Naive thymus-derived CD8-positive, alpha-beta T cell (primary cell): ENCODE measurements at regions not wholly inside any gene's neighbourhood (a gene's known extent, or its start where the extent isn't known, plus 50 kb on each side); places are given as distances from the start of the nearest gene placed in this dataset.

Experiments used
- ATAC-seq, 2 donors: fragments of 150-1000 bp; cut with Tn5 transposase in 1 of 2; sonication (Bioruptor Pico), chemical (Tn5 transposase) in 1 of 2; 1 replicate in 1 of 2; 2 replicates in 1 of 2; pipeline ENCODE4 v1.10.0; 2021; ENCODE audit warnings: mild to moderate bottlenecking in 2 of 2, moderate library complexity in 2 of 2
- POLR2A ChIA-PET: fragments of 350-600 bp; sonication (Branson Sonifier 250); formaldehyde crosslinking; loops from one replicate; lab custom pipeline; 2021; ENCODE audit warnings: antibody characterized with exemption; lab: Charles Lee
- DNase-seq, 10 donors: peaks; one replicate each; pipeline versions ENCODE4 v3.0.0 to v3.0.0-alpha.2; 2020 to 2022
- H3K27ac Mint-ChIP-seq, 10 donors: one replicate each; pipeline ENCODE4 v1.8.0; 2020 to 2022; ENCODE audit warnings: mild to moderate bottlenecking in 10 of 10, mixed read lengths in 10 of 10, moderate library complexity in 4 of 10, inconsistent platforms in 1 of 10
- H3K27me3 Mint-ChIP-seq, 5 donors: one replicate each; pipeline ENCODE4 v1.8.0; 2021 to 2022; ENCODE audit warnings: mixed read lengths in 5 of 5
- H3K36me3 Mint-ChIP-seq, 3 donors: one replicate each; pipeline ENCODE4 v1.8.0; 2020 to 2022; ENCODE audit warnings: mixed read lengths in 3 of 3, mild to moderate bottlenecking in 2 of 3, inconsistent platforms in 1 of 3
- H3K4me1 Mint-ChIP-seq, 4 donors: one replicate each; pipeline ENCODE4 v1.8.0; 2021 to 2022; ENCODE audit warnings: mixed read lengths in 4 of 4
- H3K4me3 Mint-ChIP-seq, 10 donors: one replicate each; pipeline ENCODE4 v1.8.0; 2020 to 2022; ENCODE audit warnings: mild to moderate bottlenecking in 10 of 10, mixed read lengths in 10 of 10, moderate library complexity in 6 of 10, inconsistent platforms in 1 of 10
- H3K9me3 Mint-ChIP-seq, 9 donors: one replicate each; pipeline ENCODE4 v1.8.0; 2020 to 2022; ENCODE audit warnings: mixed read lengths in 9 of 9, mild to moderate bottlenecking in 3 of 9, inconsistent platforms in 1 of 9, moderate library complexity in 1 of 9

DNA sequence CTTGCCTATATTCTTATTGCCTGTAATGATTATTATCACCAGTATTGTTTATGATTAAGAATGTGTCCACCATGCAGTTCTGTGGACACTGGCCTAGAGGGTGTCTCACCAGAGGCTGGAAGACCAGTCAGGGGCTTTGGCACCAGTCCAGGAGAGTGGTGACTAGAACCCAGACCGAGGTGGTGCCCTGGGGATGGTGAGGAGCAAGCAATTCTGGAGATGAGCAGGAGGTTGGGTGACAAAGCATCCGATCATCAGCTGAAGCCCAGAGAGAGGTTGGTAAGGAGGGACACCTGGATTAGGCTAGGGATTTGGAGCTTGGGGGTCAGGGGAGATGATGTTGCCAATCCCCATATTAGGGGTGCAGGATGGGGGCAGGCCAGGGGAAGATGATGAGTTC, 124.4 kb downstream of the EMX2 start:
- ATAC-seq (no peak), DNase-seq (no peak)
- Mint-ChIP-seq H3K27me3 (peaks cover 5 to 22% (median 6%) of the 10 kb centered on the region in 5 donors), H3K36me3 (no peaks in the 10 kb centered on the region), H3K4me1 (no peaks in the 10 kb centered on the region), H3K9me3 (no peaks in the 10 kb centered on the region), H3K4me3 (no peak overlapping the region), H3K27ac (no peak overlapping the region)
- POLR2A ChIA-PET, result no interaction called here

GRCh38 chr10:117667831-117668230, 125.3 kb downstream of the EMX2 start:
- DNase-seq, result no peak
- no peaks in the 10 kb centered on the region for H3K36me3 Mint-ChIP-seq
- no peak overlapping the region for H3K27ac Mint-ChIP-seq
- POLR2A ChIA-PET, result no interaction called here
- H3K27me3 Mint-ChIP-seq, result peaks cover 5 to 22% (median 6%) of the 10 kb centered on the region in 5 donors
- ATAC-seq, result no peak
- H3K4me1 Mint-ChIP-seq, result no peaks in the 10 kb centered on the region
- H3K4me3 Mint-ChIP-seq, result no peak overlapping the region
- H3K9me3 Mint-ChIP-seq, result no peaks in the 10 kb centered on the region

- POLR2A ChIA-PET, result no interaction called here
- ATAC-seq, result no peak
- no peak for DNase-seq
- H3K4me1 Mint-ChIP-seq, result no peaks in the 10 kb centered on the region
- no peak overlapping the region for H3K27ac Mint-ChIP-seq
- no peaks in the 10 kb centered on the region for H3K36me3 Mint-ChIP-seq
- no peaks in the 10 kb centered on the region for H3K9me3 Mint-ChIP-seq
- peaks cover 5 to 22% (median 6%) of the 10 kb centered on the region in 5 donors for H3K27me3 Mint-ChIP-seq
- no peak overlapping the region for H3K4me3 Mint-ChIP-seq
Measured at GRCh38 chr10:117668327-117669008, 125.9 kb downstream of the EMX2 start.

DNA sequence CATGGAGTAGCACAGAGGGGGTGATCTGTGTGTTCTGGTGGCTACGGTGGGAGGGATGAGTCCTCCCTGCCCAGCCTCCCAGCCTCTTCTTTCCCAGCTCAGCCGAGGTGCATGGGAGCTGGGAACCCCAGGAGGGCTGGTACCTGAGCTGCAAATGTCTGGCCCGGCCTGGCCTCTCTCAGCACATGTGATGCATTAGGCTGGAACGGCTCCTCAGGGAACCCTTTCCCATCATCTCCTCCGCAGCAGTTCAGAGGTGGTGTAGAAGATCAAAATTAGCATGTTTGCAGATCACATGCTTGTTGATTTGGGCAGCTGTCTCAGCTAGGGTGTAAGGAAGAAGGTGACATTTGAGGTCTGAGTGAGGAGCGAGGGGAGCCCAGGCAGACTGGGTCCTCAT, 126.6 kb downstream of the EMX2 start:
- ATAC-seq (no peak), DNase-seq (no peak)
- H3K36me3 Mint-ChIP-seq, result no peaks in the 10 kb centered on the region
- POLR2A ChIA-PET, result no interaction called here
- H3K4me1 Mint-ChIP-seq, result no peaks in the 10 kb centered on the region
- H3K4me3 Mint-ChIP-seq, result no peak overlapping the region
- peaks cover 5 to 22% (median 6%) of the 10 kb centered on the region in 5 donors for H3K27me3 Mint-ChIP-seq
- no peak overlapping the region for H3K27ac Mint-ChIP-seq
- no peaks in the 10 kb centered on the region for H3K9me3 Mint-ChIP-seq

- no peak overlapping the region for H3K4me3 Mint-ChIP-seq
- no peak overlapping the region for H3K27ac Mint-ChIP-seq
- ATAC-seq (no peak), DNase-seq (no peak)
- H3K36me3 Mint-ChIP-seq, result no peaks in the 10 kb centered on the region
- peaks cover 4 to 22% (median 6%) of the 10 kb centered on the region in 5 donors for H3K27me3 Mint-ChIP-seq
- POLR2A ChIA-PET, result no interaction called here
- H3K9me3 Mint-ChIP-seq, result no peaks in the 10 kb centered on the region
- H3K4me1 Mint-ChIP-seq, result no peaks in the 10 kb centered on the region
Measured at GRCh38 chr10:117670116-117670904, 127.8 kb downstream of the EMX2 start.

- no peak for DNase-seq
- no peaks in the 10 kb centered on the region for H3K36me3 Mint-ChIP-seq
- no peak for ATAC-seq
- H3K4me1 Mint-ChIP-seq, result no peaks in the 10 kb centered on the region
- POLR2A ChIA-PET, result no interaction called here
- H3K27ac Mint-ChIP-seq, result no peak overlapping the region
- H3K4me3 Mint-ChIP-seq, result no peak overlapping the region
- peaks cover 0 to 38% (median 11%) of the 10 kb centered on the region in 5 donors for H3K27me3 Mint-ChIP-seq
- H3K9me3 Mint-ChIP-seq, result peaks cover 0 to under 1% (median 0%) of the 10 kb centered on the region in 9 donors
Measured at GRCh38 chr10:117673230-117674010, 130.9 kb downstream of the EMX2 start.

DNA sequence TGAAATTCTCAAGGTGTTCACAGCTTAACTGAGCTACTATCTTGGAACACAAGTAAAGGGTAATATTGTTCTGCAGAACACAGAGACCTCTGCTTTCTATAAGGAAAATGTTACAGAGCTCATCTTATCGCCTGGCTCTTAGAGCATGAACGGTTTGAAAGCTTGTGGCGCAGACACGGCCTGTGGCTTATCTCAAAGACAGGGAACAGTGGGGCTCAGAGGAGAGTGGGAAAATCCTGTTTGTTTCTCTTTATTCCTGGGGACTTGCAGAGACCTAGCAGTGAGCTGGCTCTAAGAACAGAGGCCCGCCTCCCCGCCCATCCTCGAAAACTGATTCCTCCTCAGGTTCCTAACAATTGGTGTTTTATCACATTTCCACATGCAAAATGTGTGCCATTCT, 131.7 kb downstream of the EMX2 start:
- H3K4me1 Mint-ChIP-seq, result no peaks in the 10 kb centered on the region
- peaks cover 2 to 45% (median 14%) of the 10 kb centered on the region in 5 donors for H3K27me3 Mint-ChIP-seq
- H3K4me3 Mint-ChIP-seq, result no peak overlapping the region
- H3K27ac Mint-ChIP-seq, result no peak overlapping the region
- H3K9me3 Mint-ChIP-seq, result peaks cover 0 to 4% (median 0%) of the 10 kb centered on the region in 9 donors
- DNase-seq, result no peak
- POLR2A ChIA-PET, result no interaction called here
- no peaks in the 10 kb centered on the region for H3K36me3 Mint-ChIP-seq
- ATAC-seq, result no peak

DNA sequence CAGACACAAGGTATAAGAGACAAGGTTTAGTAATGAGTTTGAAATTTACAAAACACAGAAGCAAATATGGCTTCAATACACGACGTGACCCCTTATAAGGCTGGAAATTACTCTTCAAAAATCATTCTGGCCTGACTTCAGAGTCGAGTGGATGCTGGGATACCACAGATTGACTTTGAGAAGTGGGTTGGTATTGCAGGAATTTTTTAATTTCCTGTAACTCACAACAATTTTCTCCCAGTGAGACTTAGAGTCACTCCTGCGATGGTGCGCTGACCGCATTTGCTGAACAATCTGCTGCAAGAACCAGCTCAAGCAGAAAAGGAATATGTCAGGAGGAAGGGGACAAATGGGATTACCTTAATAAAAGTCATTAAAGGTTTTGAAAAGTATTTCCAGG, 132.1 kb downstream of the EMX2 start:
- ATAC-seq (no peak), DNase-seq (no peak)
- no peaks in the 10 kb centered on the region for H3K4me1 Mint-ChIP-seq
- H3K9me3 Mint-ChIP-seq, result peaks cover 0 to 4% (median 0%) of the 10 kb centered on the region in 9 donors
- H3K36me3 Mint-ChIP-seq, result no peaks in the 10 kb centered on the region
- H3K4me3 Mint-ChIP-seq, result no peak overlapping the region
- peaks cover 2 to 45% (median 16%) of the 10 kb centered on the region in 5 donors for H3K27me3 Mint-ChIP-seq
- H3K27ac Mint-ChIP-seq, result no peak overlapping the region
- POLR2A ChIA-PET, result no interaction called here

DNA sequence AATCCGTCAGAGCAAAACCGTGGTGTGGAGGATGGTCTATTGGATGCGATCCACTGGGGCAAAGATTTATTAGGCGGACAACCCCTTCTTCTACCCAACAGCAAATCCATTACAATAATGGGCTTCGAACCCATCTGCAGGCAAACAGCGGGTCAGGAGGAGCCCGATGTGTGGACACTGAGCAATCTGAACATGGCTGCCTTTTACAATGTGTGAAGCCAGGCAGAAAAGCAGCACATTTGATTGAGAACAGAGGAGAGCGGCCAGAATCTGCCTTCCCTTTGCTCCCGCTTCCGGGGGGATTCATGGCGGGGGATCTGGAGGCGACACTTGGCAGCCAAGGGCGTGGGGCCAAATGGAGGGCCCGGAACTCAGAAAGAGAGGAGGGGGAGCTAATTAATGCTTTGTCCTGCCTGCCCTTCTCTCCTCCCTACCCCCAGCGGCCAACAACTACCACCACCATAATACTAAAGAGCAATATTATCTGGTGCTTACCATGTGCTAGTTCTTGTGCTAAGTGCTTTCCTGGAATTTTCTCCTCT, 133.0 kb downstream of the EMX2 start:
- H3K36me3 Mint-ChIP-seq, result no peaks in the 10 kb centered on the region
- peaks cover 2 to 45% (median 16%) of the 10 kb centered on the region in 5 donors for H3K27me3 Mint-ChIP-seq
- peak overlapping the region in 1 of 10 donors; percentile 3 for H3K27ac Mint-ChIP-seq
- no peak for DNase-seq
- no peak overlapping the region for H3K4me3 Mint-ChIP-seq
- POLR2A ChIA-PET, result no interaction called here
- ATAC-seq, result no peak
- no peaks in the 10 kb centered on the region for H3K4me1 Mint-ChIP-seq
- peaks cover 0 to 4% (median 0%) of the 10 kb centered on the region in 9 donors for H3K9me3 Mint-ChIP-seq

GRCh38 chr10:117677239-117677638, 134.7 kb downstream of the EMX2 start:
- Mint-ChIP-seq H3K9me3 (peaks cover 0 to 4% (median 0%) of the 10 kb centered on the region in 9 donors), H3K4me3 (no peak overlapping the region), H3K27me3 (peaks cover 2 to 45% (median 16%) of the 10 kb centered on the region in 5 donors), H3K27ac (no peak overlapping the region), H3K36me3 (no peaks in the 10 kb centered on the region), H3K4me1 (no peaks in the 10 kb centered on the region)
- DNase-seq (no peak), ATAC-seq (no peak)
- POLR2A ChIA-PET, result no interaction called here

GRCh38 chr10:117677890-117678500, 135.4 kb downstream of the EMX2 start:
- Mint-ChIP-seq H3K9me3 (peaks cover 0 to 4% (median 0%) of the 10 kb centered on the region in 9 donors), H3K27me3 (peaks cover 4 to 45% (median 17%) of the 10 kb centered on the region in 5 donors), H3K27ac (no peak overlapping the region), H3K36me3 (no peaks in the 10 kb centered on the region), H3K4me3 (no peak overlapping the region), H3K4me1 (no peaks in the 10 kb centered on the region)
- ATAC-seq, result no peak
- POLR2A ChIA-PET, result no interaction called here
- no peak for DNase-seq

DNA sequence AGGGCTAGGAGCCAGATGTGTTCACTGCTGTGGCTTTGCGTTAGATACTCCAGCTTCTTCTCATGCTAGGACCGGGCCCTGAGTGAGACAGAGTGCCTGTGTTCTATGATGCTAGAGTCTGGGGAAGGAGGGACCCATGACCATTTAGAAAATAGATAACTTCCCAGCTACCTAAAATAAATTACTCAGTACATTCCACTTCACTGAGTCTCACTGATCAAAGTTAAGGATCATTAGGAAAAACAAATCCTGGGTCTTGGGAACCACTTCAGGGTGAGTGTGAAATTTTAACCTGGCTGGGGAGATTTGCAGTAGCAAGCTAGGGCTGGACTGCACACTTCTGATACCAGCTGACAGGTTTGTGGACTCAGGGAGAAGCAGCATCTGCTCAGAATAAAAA, 138.1 kb downstream of the EMX2 start:
- POLR2A ChIA-PET, result no interaction called here
- H3K36me3 Mint-ChIP-seq, result no peaks in the 10 kb centered on the region
- DNase-seq (no peak), ATAC-seq (no peak)
- H3K9me3 Mint-ChIP-seq, result peaks cover 0 to 4% (median 0%) of the 10 kb centered on the region in 9 donors
- H3K27me3 Mint-ChIP-seq, result peaks cover 6 to 41% (median 17%) of the 10 kb centered on the region in 5 donors
- H3K4me1 Mint-ChIP-seq, result peaks cover 0 to 3% (median 0%) of the 10 kb centered on the region in 4 donors
- no peak overlapping the region for H3K27ac Mint-ChIP-seq
- no peak overlapping the region for H3K4me3 Mint-ChIP-seq
